Thyroid gland (tissue), 4 donors: ENCODE measurements at regions not wholly inside any gene's neighbourhood (a gene's known extent, or its start where the extent isn't known, plus 50 kb on each side); places are given as distances from the start of the nearest gene placed in this dataset.

ENCODE experiments used
- CTCF ChIP-seq, 6 experiments: fragments of 200-600 bp in 3 of 6; fragments of 450-650 bp in 3 of 6; sonication (generic) in 3 of 6; IDR thresholded peaks; one replicate each; pipeline ENCODE4 v1.5.1; 2016 to 2019; ENCODE audit warnings: antibody characterized with exemption in 6 of 6, mild to moderate bottlenecking in 2 of 6, inconsistent platforms in 1 of 6, moderate library complexity in 1 of 6
- POLR2A ChIP-seq, 2 donors: fragments of 450-650 bp; IDR thresholded peaks; one replicate each; pipeline ENCODE4 v1.6.1; 2017; ENCODE audit warnings: antibody characterized with exemption in 2 of 2, mild to moderate bottlenecking in 2 of 2, moderate library complexity in 1 of 2

GRCh38 chr17:22266231-22266630 lies 573.9 kb downstream of the KCNJ18 start:
- TF ChIP-seq CTCF (IDR thresholded peaks at IDR 0.05) = no peak
- no peak for TF ChIP-seq POLR2A (IDR thresholded peaks at IDR 0.05)
